A549 (cell line): ENCODE measurements at regions not wholly inside any gene's neighbourhood (a gene's known extent, or its start where the extent isn't known, plus 50 kb on each side); places are given as distances from the start of the nearest gene placed in this dataset.

Experiments used
- ATAC-seq, 2 experiments: fragments of 200-7000 bp in 1 of 2; fragments of >200 bp in 1 of 2; cut with Nextera tagmentation in 1 of 2; cut with Tn5 transposase in 1 of 2; 3 replicates each; pipeline versions ENCODE4 v1.8.0 to v1.9.1; 2018 to 2020; ENCODE audit warnings: mild to moderate bottlenecking in 1 of 2, moderate library complexity in 1 of 2
- CTCF ChIA-PET: fragments of 300-600 bp; sonication (Branson Sonifier 250); formaldehyde crosslinking; extraction: SDS; loops from one replicate; lab custom pipeline; 2021; ENCODE audit warnings: antibody characterized with exemption, inconsistent platforms; lab: Yijun Ruan, JAX
- POLR2A ChIA-PET: fragments of 350-600 bp; formaldehyde crosslinking; extraction: SDS; loops from one replicate; lab custom pipeline; 2021; ENCODE audit warnings: antibody characterized with exemption, inconsistent platforms; lab: Yijun Ruan, JAX
- DNase-seq, 2 experiments: peaks; one replicate each; pipeline versions ENCODE4 v3.0.0 to v3.0.0-alpha.2; 2011 to 2016; ENCODE audit warnings: low read depth in 1 of 2, low spot score in 1 of 2
- FAIRE-seq: peaks from 2 replicates; lab custom pipeline; 2011; peaks lifted over from hg19 to GRCh38; lab: Jason Lieb, UNC
- H3K27ac ChIP-seq, 2 experiments: fragments of >200 bp; sonication (Bioruptor Twin); formaldehyde crosslinking; 3 replicates each; pipeline ENCODE4 v1.5.1; 2016 to 2017
- H3K4me1 ChIP-seq: fragments of >200 bp; sonication (Bioruptor Twin); formaldehyde crosslinking; 3 replicates; pipeline ENCODE4 v1.6.1; 2016
- H3K4me2 ChIP-seq: fragments of >200 bp; sonication (Bioruptor Twin); formaldehyde crosslinking; 3 replicates; pipeline ENCODE4 v1.6.1; 2016
- H3K4me3 ChIP-seq: fragments of >200 bp; sonication (Bioruptor Twin); formaldehyde crosslinking; 3 replicates; pipeline ENCODE4 v1.5.1; 2016
- H3K9me3 ChIP-seq: fragments of >200 bp; sonication (Bioruptor Twin); formaldehyde crosslinking; 3 replicates; pipeline ENCODE4 v1.6.1; 2016
- ATOH8 ChIP-seq: fragments of 250-450 bp; sonication (Bioruptor Pico); IDR thresholded peaks from 2 replicates; pipeline ENCODE4 v1.5.0; 2020; ENCODE audit warnings: low read depth, mild to moderate bottlenecking, moderate library complexity
- CBX8 ChIP-seq: fragments of 200-600 bp; sonication (generic); IDR thresholded peaks from 2 replicates; pipeline ENCODE4 v1.6.1; 2016
- CTCF ChIP-seq: fragments of >200 bp; sonication (Bioruptor Twin); formaldehyde crosslinking; IDR thresholded peaks from 3 replicates; pipeline ENCODE4 v1.5.1; 2016
- EP300 ChIP-seq, 2 experiments: fragments of >200 bp; sonication (Bioruptor Twin); formaldehyde crosslinking; IDR thresholded peaks; 2 replicates in 1 of 2; 3 replicates in 1 of 2; pipeline ENCODE4 v1.6.1; 2016 to 2017
- ESRRA ChIP-seq: fragments of 150-350 bp; IDR thresholded peaks from 2 replicates; pipeline ENCODE4 v1.6.1; 2014; ENCODE audit warnings: mild to moderate bottlenecking, low read length, borderline replicate concordance
- FOSB ChIP-seq: fragments of 250-450 bp; sonication (Bioruptor Pico); IDR thresholded peaks from 2 replicates; pipeline ENCODE4 v1.5.0; 2020; ENCODE audit warnings: mild to moderate bottlenecking, moderate library complexity
- HOXB5 ChIP-seq: fragments of 250-450 bp; sonication (Bioruptor Pico); IDR thresholded peaks from 2 replicates; pipeline ENCODE4 v1.5.0; 2020; ENCODE audit warnings: mild to moderate bottlenecking, moderate library complexity
- JUN ChIP-seq, 2 experiments: fragments of >200 bp; sonication (Bioruptor Twin); formaldehyde crosslinking; IDR thresholded peaks; 2 replicates in 1 of 2; 3 replicates in 1 of 2; pipeline ENCODE4 v1.6.1; 2016 to 2017
- JUNB ChIP-seq: fragments of >200 bp; sonication (Bioruptor Twin); formaldehyde crosslinking; IDR thresholded peaks from 2 replicates; pipeline ENCODE4 v1.6.1; 2016
- KDM5A ChIP-seq: fragments of 200-600 bp; sonication (generic); IDR thresholded peaks from 2 replicates; pipeline ENCODE4 v1.6.1; 2016; ENCODE audit warnings: antibody characterized with exemption, mild to moderate bottlenecking
- MAFK ChIP-seq: fragments of 450-650 bp; IDR thresholded peaks from 2 replicates; pipeline ENCODE4 v1.6.1; 2014; ENCODE audit not compliant: partially characterized antibody
- MAZ ChIP-seq: fragments of 150-350 bp; IDR thresholded peaks from 2 replicates; pipeline ENCODE4 v1.6.1; 2014; ENCODE audit warnings: antibody characterized with exemption, low read depth, low read length, borderline replicate concordance
- MYC ChIP-seq: IDR thresholded peaks from 2 replicates; pipeline ENCODE4 v1.6.1; 2012; ENCODE audit warnings: mild to moderate bottlenecking, inconsistent platforms, low read length, improper control_type of control experiment, borderline replicate concordance
- NR3C1 ChIP-seq: fragments of >200 bp; sonication (Bioruptor Twin); formaldehyde crosslinking; IDR thresholded peaks from 3 replicates; pipeline ENCODE4 v1.6.1; 2017
- PBX3 ChIP-seq: IDR thresholded peaks from 2 replicates; pipeline ENCODE4 v1.6.1; 2012
- RCOR1 ChIP-seq: fragments of 150-350 bp; IDR thresholded peaks from 2 replicates; pipeline ENCODE4 v1.6.1; 2014; ENCODE audit warnings: antibody characterized with exemption, low read length, low read depth
- RFX5 ChIP-seq: fragments of 450-650 bp; IDR thresholded peaks from 2 replicates; pipeline ENCODE4 v1.7.1; 2014; ENCODE audit warnings: antibody characterized with exemption, mild to moderate bottlenecking, moderate library complexity
- RNF2 ChIP-seq: fragments of 200-600 bp; sonication (generic); IDR thresholded peaks from 2 replicates; pipeline ENCODE4 v1.6.1; 2016; ENCODE audit warnings: low read depth, mild to moderate bottlenecking, antibody characterized with exemption, moderate library complexity, borderline replicate concordance
- SREBF2 ChIP-seq: fragments of 450-650 bp; IDR thresholded peaks from 2 replicates; pipeline ENCODE4 v1.6.1; 2014; ENCODE audit warnings: mild to moderate bottlenecking, moderate library complexity
- TFCP2L1 ChIP-seq: fragments of 250-450 bp; sonication (Bioruptor Pico); IDR thresholded peaks from 2 replicates; pipeline ENCODE4 v1.5.0; 2021; ENCODE audit warnings: mild to moderate bottlenecking
- ZNF302 ChIP-seq: fragments of 250-450 bp; sonication (Bioruptor Pico); IDR thresholded peaks from 2 replicates; pipeline ENCODE4 v1.9.0; 2021; ENCODE audit warnings: inconsistent platforms, mild to moderate bottlenecking, moderate library complexity
- WGBS: methylation state at CpG from one replicate; pipeline ENCODE4 v1.1.6; 2017; ENCODE audit errors: missing lambda C conversion rate; 5-methylcytosine and 5-hydroxymethylcytosine counted together

- Histone ChIP-seq H3K4me2 (no peak overlapping the region), H3K9me3 (no peaks in the 10 kb centered on the region), H3K4me1 (no peaks in the 10 kb centered on the region), H3K4me3 (no peak overlapping the region), H3K27ac (no peak overlapping the region)
- no peak for FAIRE-seq
- POLR2A ChIA-PET: no interaction called here
- no peak for DNase-seq
- 35% methylated on average over 7 of the region's 7 CpGs for WGBS
- no peak for ATAC-seq
- CTCF ChIA-PET: no interaction called here
- no peak for TF ChIP-seq NR3C1
- no peak for TF ChIP-seq MAFK
- TF ChIP-seq RCOR1: no peak
- TF ChIP-seq ZNF302 (CRISPR knock-in tag): no peak
Observed at GRCh38 chr6:163844357-163844756, 429.8 kb downstream of the QKI start.

- FAIRE-seq: no peak
- DNase-seq: no peak
- WGBS: 2% methylated on average over 3 of the region's 3 CpGs
- POLR2A ChIA-PET: no interaction called here
- Histone ChIP-seq H3K27ac (no peak overlapping the region), H3K4me3 (no peak overlapping the region), H3K9me3 (no peaks in the 10 kb centered on the region), H3K4me1 (no peaks in the 10 kb centered on the region)
- CTCF ChIA-PET: no interaction called here
- no peak for ATAC-seq
- TF ChIP-seq ESRRA (no peak), MYC (no peak), RNF2 (no peak), TFCP2L1 (CRISPR knock-in tag) (no peak), KDM5A (no peak), FOSB (no peak), SREBF2 (no peak), MAZ (no peak), ATOH8 (CRISPR knock-in tag) (no peak), EP300 (IDR thresholded peaks at IDR 0.05) (no peak), JUN (IDR thresholded peaks at IDR 0.05) (no peak), MAFK (no peak), JUNB (no peak), HOXB5 (CRISPR knock-in tag) (no peak), PBX3 (no peak), RCOR1 (no peak), NR3C1 (no peak), CTCF (no peak), CBX8 (no peak)
- TF ChIP-seq, all 56 proteins: peak for 0
- H3K4me2 ChIP-seq: no peak overlapping the region
Observed at GRCh38 chr6:163843218-163843617, 428.7 kb downstream of the QKI start.

- ChIA-PET CTCF (no interaction called here), POLR2A (no interaction called here)
- Histone ChIP-seq H3K9me3 (no peaks in the 10 kb centered on the region), H3K4me3 (no peak overlapping the region), H3K4me1 (no peaks in the 10 kb centered on the region), H3K4me2 (no peak overlapping the region), H3K27ac (no peak overlapping the region)
- ATAC-seq (no peak), DNase-seq (no peak), FAIRE-seq (no peak)
- no peak for TF ChIP-seq RFX5
Observed at GRCh38 chr6:163842467-163842866, 427.9 kb downstream of the QKI start.
